Choroid plexus epithelial cell (primary cell): ENCODE measurements at regions not wholly inside any gene's neighbourhood (a gene's known extent, or its start where the extent isn't known, plus 50 kb on each side); places are given as distances from the start of the nearest gene placed in this dataset.

Experiments used
- DNase-seq: peaks from one replicate; pipeline ENCODE4 v3.0.0-alpha.2; 2010; ENCODE audit warnings: low read depth
- H3K4me3 ChIP-seq: 2 replicates; pipeline ENCODE4 v1.5.1; 2011; ENCODE audit warnings: low read depth, mild to moderate bottlenecking, control low read depth, low read length, moderate library complexity
- TF ChIP-seq, protein P1 (sequence below): conservative IDR thresholded peaks from 2 replicates; pipeline ENCODE4 v1.5.1; 2011; ENCODE audit warnings: low read depth, mild to moderate bottlenecking, control low read depth, inconsistent platforms, low read length, moderate library complexity

DNA sequence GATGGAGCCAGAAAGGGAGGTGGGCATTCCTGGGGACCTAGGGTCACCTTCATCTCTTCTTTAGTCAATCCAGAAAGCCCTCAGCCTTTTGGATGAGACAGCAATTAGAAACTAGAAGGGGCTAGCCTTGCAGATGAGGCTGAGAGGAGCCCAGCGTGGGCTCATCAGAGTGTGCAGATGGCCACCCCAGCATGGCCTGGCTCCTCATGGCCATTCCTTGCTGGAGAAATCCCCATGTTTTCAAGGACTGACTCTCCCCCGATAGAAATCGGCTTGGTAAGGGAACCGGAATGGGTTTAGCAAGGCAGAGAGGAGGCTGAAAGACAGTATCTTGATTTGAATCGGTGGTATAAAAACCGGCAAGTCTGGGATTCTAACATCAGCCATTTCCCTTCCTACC is 274.6 kb downstream of the BUD13 start:
- DNase-seq = no peak
- TF ChIP-seq, protein P1, sequence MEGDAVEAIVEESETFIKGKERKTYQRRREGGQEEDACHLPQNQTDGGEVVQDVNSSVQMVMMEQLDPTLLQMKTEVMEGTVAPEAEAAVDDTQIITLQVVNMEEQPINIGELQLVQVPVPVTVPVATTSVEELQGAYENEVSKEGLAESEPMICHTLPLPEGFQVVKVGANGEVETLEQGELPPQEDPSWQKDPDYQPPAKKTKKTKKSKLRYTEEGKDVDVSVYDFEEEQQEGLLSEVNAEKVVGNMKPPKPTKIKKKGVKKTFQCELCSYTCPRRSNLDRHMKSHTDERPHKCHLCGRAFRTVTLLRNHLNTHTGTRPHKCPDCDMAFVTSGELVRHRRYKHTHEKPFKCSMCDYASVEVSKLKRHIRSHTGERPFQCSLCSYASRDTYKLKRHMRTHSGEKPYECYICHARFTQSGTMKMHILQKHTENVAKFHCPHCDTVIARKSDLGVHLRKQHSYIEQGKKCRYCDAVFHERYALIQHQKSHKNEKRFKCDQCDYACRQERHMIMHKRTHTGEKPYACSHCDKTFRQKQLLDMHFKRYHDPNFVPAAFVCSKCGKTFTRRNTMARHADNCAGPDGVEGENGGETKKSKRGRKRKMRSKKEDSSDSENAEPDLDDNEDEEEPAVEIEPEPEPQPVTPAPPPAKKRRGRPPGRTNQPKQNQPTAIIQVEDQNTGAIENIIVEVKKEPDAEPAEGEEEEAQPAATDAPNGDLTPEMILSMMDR = no peak

DNA sequence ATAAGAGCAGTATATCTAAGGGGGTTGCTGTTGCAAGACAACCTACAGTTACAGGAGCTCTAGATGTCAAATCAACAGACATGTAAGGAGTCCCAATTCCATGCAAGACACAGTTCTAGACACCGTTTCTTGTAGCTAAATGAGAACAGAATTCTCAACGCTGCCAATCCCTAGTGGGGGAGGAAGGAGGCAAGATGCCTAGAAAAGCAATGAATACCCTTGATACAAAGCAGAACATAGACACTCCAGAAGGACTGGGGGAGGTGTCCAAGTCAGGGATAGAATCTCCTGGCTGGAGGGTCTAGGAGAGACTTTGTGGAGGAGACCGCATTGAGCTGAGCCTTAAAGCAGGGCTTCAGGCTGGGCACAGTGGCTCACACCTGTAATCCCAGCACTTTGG is 280.2 kb downstream of the BUD13 start:
- no peak for DNase-seq
- H3K4me3 ChIP-seq = no peak overlapping the region
- TF ChIP-seq, protein P1 = no peak

More for the DNA sequence above, 274.6 kb downstream of the BUD13 start:
- no peak overlapping the region for H3K4me3 ChIP-seq

DNA sequence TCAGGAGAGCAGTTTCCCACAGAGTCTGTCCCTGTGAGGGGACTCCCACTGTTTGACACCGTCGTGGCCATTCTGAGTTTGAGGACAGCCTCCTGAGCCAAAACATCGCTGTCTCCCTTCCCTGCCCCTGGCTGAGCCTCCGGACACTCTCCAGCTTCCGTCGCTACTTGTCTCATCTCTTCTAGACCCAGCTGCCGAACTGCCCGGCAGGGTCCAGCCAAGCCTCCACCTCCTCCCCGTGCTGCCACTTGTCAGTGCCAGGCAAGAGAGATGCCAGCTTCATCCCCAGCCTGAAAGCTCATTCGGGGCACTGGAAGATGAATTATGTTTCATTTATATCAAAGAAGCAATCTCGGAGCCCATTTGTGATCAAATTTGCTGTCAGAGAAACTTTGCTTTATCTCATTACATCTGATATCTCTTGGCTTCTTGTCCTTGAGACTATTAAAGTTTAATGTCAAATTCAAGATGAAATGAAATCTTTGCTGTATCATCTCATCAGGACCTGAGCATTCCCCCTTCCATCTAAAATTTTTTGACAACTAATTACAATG is 283.9 kb downstream of the BUD13 start:
- TF ChIP-seq, protein P1 = no peak
- H3K4me3 ChIP-seq = no peak overlapping the region
- DNase-seq = no peak

DNA sequence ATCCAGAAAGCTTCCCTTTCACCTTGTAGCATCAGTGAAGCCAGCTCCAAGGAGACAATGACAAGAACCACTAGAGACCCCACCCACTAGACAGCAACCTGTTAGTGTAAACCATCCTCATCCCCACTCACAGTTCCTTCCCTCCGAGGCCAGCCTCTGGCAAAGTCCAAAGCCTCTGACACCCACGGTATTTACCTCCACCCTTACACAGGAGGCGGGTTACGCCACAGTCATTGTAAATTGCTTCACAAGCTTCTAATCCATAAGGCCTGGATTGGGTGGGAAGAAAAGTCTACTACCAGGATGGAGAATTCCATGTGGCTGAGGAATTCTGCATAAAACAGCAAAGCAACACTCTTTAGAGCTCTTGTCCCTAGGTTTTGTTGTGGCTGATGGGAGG is 287.4 kb downstream of the BUD13 start:
- no peak overlapping the region for H3K4me3 ChIP-seq
- no peak for DNase-seq
- TF ChIP-seq, protein P1 = no peak

DNA sequence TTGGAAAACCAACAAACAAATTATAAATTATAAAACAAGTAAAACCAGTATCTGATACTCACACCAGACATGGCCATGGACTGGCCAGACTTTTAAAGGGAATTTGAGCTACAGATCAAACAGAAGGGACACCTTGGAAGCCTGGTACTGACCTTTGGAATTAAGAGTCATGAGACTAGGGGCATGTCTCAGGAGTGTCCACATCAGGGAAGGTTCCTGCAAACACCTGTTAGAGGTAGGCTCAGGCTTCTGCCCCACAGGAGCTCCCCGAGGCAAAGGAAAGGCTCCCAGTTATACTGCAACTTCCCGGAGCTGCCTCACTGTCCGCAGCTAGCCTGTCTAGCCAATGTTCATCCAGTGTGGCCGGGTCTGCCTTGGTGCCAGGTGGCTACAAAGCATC is 290.1 kb downstream of the BUD13 start:
- TF ChIP-seq, protein P1 = no peak
- DNase-seq = no peak
- no peak overlapping the region for H3K4me3 ChIP-seq

DNA sequence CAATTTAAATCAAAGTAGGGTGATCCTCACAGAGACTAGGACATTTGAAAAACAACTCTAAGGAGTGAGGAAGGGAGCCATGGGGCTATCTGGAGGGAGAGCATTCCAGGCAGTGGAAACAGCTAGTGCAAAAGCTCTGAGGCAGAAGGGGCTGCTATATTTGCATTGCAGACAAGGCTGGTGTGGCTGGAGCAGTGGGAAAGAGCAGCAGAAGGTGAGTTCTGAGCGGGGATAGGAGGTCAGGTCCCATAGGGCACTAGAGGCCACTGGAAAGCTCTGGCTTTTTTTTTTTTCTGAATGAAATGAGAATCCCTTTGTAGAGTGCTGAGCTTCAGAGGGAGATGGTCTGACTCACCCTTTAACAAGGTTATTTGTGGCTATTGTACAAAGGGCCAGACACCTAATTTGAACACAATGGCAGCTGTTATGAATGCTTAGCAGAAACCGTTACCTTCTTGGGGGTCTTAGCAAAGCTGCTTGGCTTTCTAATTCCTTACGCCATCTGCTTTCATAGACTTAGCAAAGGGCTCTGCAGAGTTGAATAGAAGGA is 291.6 kb downstream of the BUD13 start:
- H3K4me3 ChIP-seq = no peak overlapping the region
- DNase-seq = no peak
- TF ChIP-seq, protein P1 = no peak
